IMR-90 (cell line): ENCODE measurements at regions not wholly inside any gene's neighbourhood (a gene's known extent, or its start where the extent isn't known, plus 50 kb on each side); places are given as distances from the start of the nearest gene placed in this dataset.

ENCODE experiments used
- ATAC-seq: fragments of 200-7000 bp; cut with Tn5 transposase; 2 replicates; pipeline ENCODE4 v1.9.1; 2020; ENCODE audit warnings: low read depth, mild to moderate bottlenecking, moderate library complexity
- BruUV-seq: library from RNA; stranded (reverse); fragments of 400-500 nt; replicated peaks from 2 replicates; lab custom pipeline; 2021; lab: Mats Ljungman, UMichigan
- CTCF ChIA-PET: fragments of 300-600 bp; formaldehyde crosslinking; extraction: SDS; loops from one replicate; lab custom pipeline; 2021; ENCODE audit warnings: antibody characterized with exemption; lab: Yijun Ruan, JAX
- POLR2A ChIA-PET: fragments of 300-600 bp; sonication (Branson Sonifier 250); formaldehyde crosslinking; loops from one replicate; lab custom pipeline; 2022; ENCODE audit warnings: antibody characterized with exemption; ENCODE audit not compliant: unreplicated experiment; lab: Charles Lee
- DNase-seq: peaks from one replicate; pipeline ENCODE4 v3.0.0; 2013
- H2AFZ ChIP-seq: replicated peaks from 2 replicates; pipeline ENCODE3; 2013; ENCODE audit warnings: low read length, mild to moderate bottlenecking; ENCODE audit not compliant: poor library complexity
- H2AK5ac ChIP-seq: 2 replicates; pipeline ENCODE4 v1.6.1; 2013; ENCODE audit warnings: low read depth, low read length, inconsistent platforms
- H2AK9ac ChIP-seq: replicated peaks from 2 replicates; pipeline ENCODE3; 2013; ENCODE audit warnings: mild to moderate bottlenecking, low read depth, low read length, moderate library complexity; ENCODE audit not compliant: poor library complexity
- H2BK120ac ChIP-seq: 2 replicates; pipeline ENCODE4 v1.6.1; 2013; ENCODE audit warnings: low read depth, low read length, inconsistent platforms
- H2BK15ac ChIP-seq: 3 replicates; pipeline ENCODE4 v1.6.1; 2013; ENCODE audit warnings: low read depth, low read length, inconsistent platforms
- H2BK20ac ChIP-seq: 2 replicates; pipeline ENCODE4 v1.6.1; 2013; ENCODE audit warnings: low read depth, mild to moderate bottlenecking, inconsistent platforms, low read length, moderate library complexity
- H2BK5ac ChIP-seq: 2 replicates; pipeline ENCODE4 v1.6.1; 2013; ENCODE audit warnings: mild to moderate bottlenecking, low read depth, low read length, inconsistent platforms; ENCODE audit not compliant: poor library complexity, severe bottlenecking
- H3K14ac ChIP-seq: replicated peaks from 2 replicates; pipeline ENCODE4 v1.6.1; 2013; ENCODE audit warnings: low read depth, low read length, inconsistent platforms
- H3K18ac ChIP-seq: 2 replicates; pipeline ENCODE4 v1.6.1; 2013; ENCODE audit warnings: low read depth, low read length, control low read depth
- H3K23ac ChIP-seq: 2 replicates; pipeline ENCODE4 v1.6.1; 2013; ENCODE audit warnings: low read depth, low read length, inconsistent platforms
- H3K27ac ChIP-seq: 2 replicates; pipeline ENCODE4 v1.5.1; 2013; ENCODE audit warnings: mild to moderate bottlenecking, control low read depth, low read length; ENCODE audit not compliant: insufficient read depth
- H3K27me3 ChIP-seq: 2 replicates; pipeline ENCODE4 v1.6.1; 2013; ENCODE audit warnings: low read length; ENCODE audit not compliant: control insufficient read depth, insufficient read depth
- H3K36me3 ChIP-seq: 2 replicates; pipeline ENCODE4 v1.6.1; 2013; ENCODE audit warnings: low read length, mixed read lengths; ENCODE audit not compliant: control insufficient read depth, insufficient read depth
- H3K4ac ChIP-seq: 2 replicates; pipeline ENCODE4 v1.6.1; 2013; ENCODE audit warnings: low read depth, low read length, inconsistent platforms
- H3K4me1 ChIP-seq: 2 replicates; pipeline ENCODE4 v1.6.1; 2013; ENCODE audit warnings: low read length, mixed read lengths; ENCODE audit not compliant: control insufficient read depth, insufficient read depth
- H3K4me2 ChIP-seq: 2 replicates; pipeline ENCODE4 v1.6.1; 2013; ENCODE audit warnings: low read depth, mild to moderate bottlenecking, control low read depth, low read length, moderate library complexity
- H3K4me3 ChIP-seq: 2 replicates; pipeline ENCODE4 v1.5.1; 2013; ENCODE audit warnings: low read depth, mild to moderate bottlenecking, control low read depth, low read length, moderate library complexity; ENCODE audit not compliant: insufficient read depth
- H3K56ac ChIP-seq: 2 replicates; pipeline ENCODE4 v1.6.1; 2013; ENCODE audit warnings: low read length, inconsistent platforms; ENCODE audit not compliant: insufficient read depth; ENCODE audit errors: extremely low read depth
- H3K79me1 ChIP-seq, 2 experiments: 2 replicates each; pipeline ENCODE4 v1.6.1; 2013; ENCODE audit warnings: low read length in 2 of 2, inconsistent platforms in 1 of 2, low read depth in 1 of 2
- H3K9ac ChIP-seq: 2 replicates; pipeline ENCODE4 v1.6.1; 2013; ENCODE audit warnings: low read depth, low read length, control low read depth
- H3K9me1 ChIP-seq: 2 replicates; pipeline ENCODE4 v1.6.1; 2013; ENCODE audit warnings: low read length, inconsistent platforms; ENCODE audit not compliant: insufficient read depth
- H3K9me3 ChIP-seq: 2 replicates; pipeline ENCODE4 v1.6.1; 2013; ENCODE audit warnings: low read length; ENCODE audit not compliant: control insufficient read depth, insufficient read depth
- H4K20me1 ChIP-seq: 2 replicates; pipeline ENCODE4 v1.6.1; 2013; ENCODE audit warnings: low read length, inconsistent platforms; ENCODE audit not compliant: insufficient read depth
- H4K5ac ChIP-seq: 2 replicates; pipeline ENCODE4 v1.6.1; 2013; ENCODE audit warnings: mild to moderate bottlenecking, low read depth, low read length, control low read depth
- H4K8ac ChIP-seq, 2 experiments: 2 replicates each; pipeline ENCODE4 v1.6.1; 2013; ENCODE audit warnings: low read depth in 2 of 2, low read length in 2 of 2, control low read depth in 1 of 2, inconsistent platforms in 1 of 2
- H4K91ac ChIP-seq: 2 replicates; pipeline ENCODE4 v1.6.1; 2013; ENCODE audit warnings: low read depth, low read length, inconsistent platforms; ENCODE audit not compliant: insufficient read depth
- BHLHE40 ChIP-seq: fragments of 150-350 bp; IDR thresholded peaks from 2 replicates; pipeline ENCODE4 v1.6.1; 2016; ENCODE audit warnings: mild to moderate bottlenecking, low read depth, low read length
- CEBPB ChIP-seq: IDR thresholded peaks from 2 replicates; pipeline ENCODE4 v1.6.1; 2012; ENCODE audit warnings: low read depth, low read length, improper control_type of control experiment
- RAD21 ChIP-seq: IDR thresholded peaks from 2 replicates; pipeline ENCODE4 v1.6.1; 2012; ENCODE audit warnings: low read length, improper control_type of control experiment
- WGBS, 2 experiments: methylation state at CpG; one replicate each; pipeline versions ENCODE4 v1.1.5 to v1.1.7; 2013; ENCODE audit warnings: missing lambda C conversion rate in 2 of 2; ENCODE audit not compliant: insufficient read length in 1 of 2; ENCODE audit errors: extremely low coverage in 2 of 2; 5-methylcytosine and 5-hydroxymethylcytosine counted together
- dilution Hi-C: fragments of 300-500 bp; cut with HindIII; formaldehyde crosslinking; loops from one replicate; pipeline ENCODE4 v1.14.3; 2018; ENCODE audit warnings: low sequenced_read_pairs; ENCODE audit not compliant: unreplicated experiment
- in situ Hi-C: fragments of 300-500 bp; cut with MboI; formaldehyde crosslinking; loops from 3 replicates; pipeline ENCODE4 v1.14.3; 2019; ENCODE audit warnings: low sequenced_read_pairs, inconsistent platforms, mixed read lengths
- intact Hi-C: fragments of 100-400 bp; cut with micrococcal nuclease; formaldehyde crosslinking; loops from 2 replicates; pipeline ENCODE4 v1.10.0; 2022

- CTCF ChIA-PET, result no interaction called here
- no peak overlapping the region for H3K14ac ChIP-seq
- ATAC-seq (peak; percentile 19; the same call in 1 of the 2 replicates), DNase-seq (peak; percentile 46)
- no peak overlapping the region for H2AK9ac ChIP-seq
- H2BK120ac ChIP-seq, result no peak overlapping the region
- no peaks in the 10 kb centered on the region for H3K9me3 ChIP-seq
- no peaks in the 10 kb centered on the region for H3K79me1 ChIP-seq
- peak overlapping the region; percentile 28 for H2AFZ ChIP-seq
- H3K27ac ChIP-seq, result no peak overlapping the region
- no peak overlapping the region for H2BK20ac ChIP-seq
- TF ChIP-seq RAD21, result no peak
- no peak for TF ChIP-seq CEBPB
- no peak for TF ChIP-seq BHLHE40
- H2AK5ac ChIP-seq, result 0 out of 2 replicates have a peak overlapping the region, but pooled peaks have one; percentile 5
- H2BK15ac ChIP-seq, result no peak overlapping the region
- POLR2A ChIA-PET, result no interaction called here
- WGBS, 2 experiments, result 74% methylated on average over 3 of the region's 13 CpGs; no CpG with 5 or more reads in 1 of the 2 experiments
- no peak overlapping the region for H3K4me2 ChIP-seq
- no peak overlapping the region for H3K23ac ChIP-seq
- H3K4ac ChIP-seq, result 0 out of 2 replicates have a peak overlapping the region, but pooled peaks have one; percentile 3
- H2BK5ac ChIP-seq, result no peak overlapping the region
- dilution Hi-C loops, result no loop called here
- no peak overlapping the region for H3K18ac ChIP-seq
- no peak overlapping the region for H3K9ac ChIP-seq
- H3K36me3 ChIP-seq, result no peaks in the 10 kb centered on the region
- H4K8ac ChIP-seq, result peak overlapping the region in 1 of 2 experiments; percentile 29; a peak in 1 of 4 replicates
- peaks cover 4% of the 10 kb centered on the region; the same call in 1 of the 2 replicates for H3K9me1 ChIP-seq
- H4K20me1 ChIP-seq, result no peaks in the 10 kb centered on the region
- peaks cover 3% of the 10 kb centered on the region; the same call in 1 of the 2 replicates for H3K27me3 ChIP-seq
- no peak overlapping the region for H4K5ac ChIP-seq
- no peak overlapping the region for H3K56ac ChIP-seq
- intact Hi-C loops, result loop anchor here (10.0 kb wide), 1 partner anchor 182 kb away; no protein-coding TSS in a partner anchor
- H3K4me1 ChIP-seq, result no peaks in the 10 kb centered on the region
- H4K91ac ChIP-seq, result no peak overlapping the region
- H3K4me3 ChIP-seq, result no peak overlapping the region
- BruUV-seq, result no TSS peak
- in situ Hi-C loops, result no loop called here
These were observed 79.1 kb upstream of the KCNMA1 start for GRCh38 chr10:77716458-77717317.
